Nephron progenitor cell (in vitro differentiated cells): ENCODE measurements at regions not wholly inside any gene's neighbourhood (a gene's known extent, or its start where the extent isn't known, plus 50 kb on each side); places are given as distances from the start of the nearest gene placed in this dataset.
A peak's percentile ranks its signal among the peaks of the same experiment; 100 is the strongest.

Experiments
- DNase-seq: peaks from one replicate; pipeline ENCODE4 v3.0.0; 2021
- H3K27ac Mint-ChIP-seq: 2 replicates; pipeline ENCODE4 v1.8.0; 2021; ENCODE audit warnings: mild to moderate bottlenecking, moderate library complexity, mixed read lengths
- H3K27me3 Mint-ChIP-seq: 2 replicates; pipeline ENCODE4 v1.8.0; 2021; ENCODE audit warnings: mild to moderate bottlenecking, low read depth, mixed read lengths; ENCODE audit not compliant: poor library complexity
- H3K36me3 Mint-ChIP-seq: 2 replicates; pipeline ENCODE4 v1.8.0; 2021; ENCODE audit warnings: low read depth, mixed read lengths
- H3K4me1 Mint-ChIP-seq: 2 replicates; pipeline ENCODE4 v1.8.0; 2021; ENCODE audit warnings: mixed read lengths
- H3K4me3 Mint-ChIP-seq: 2 replicates; pipeline ENCODE4 v1.8.0; 2021; ENCODE audit warnings: mild to moderate bottlenecking, moderate library complexity, mixed read lengths
- H3K9me3 Mint-ChIP-seq: 2 replicates; pipeline ENCODE4 v1.8.0; 2021; ENCODE audit warnings: mild to moderate bottlenecking, moderate library complexity, mixed read lengths
- TF ChIP-seq, protein P1 (sequence below): fragments of 200-600 bp; sonication (generic); IDR thresholded peaks from 2 replicates; pipeline ENCODE4 v1.5.0; 2021; ENCODE audit warnings: antibody characterized with exemption

DNA sequence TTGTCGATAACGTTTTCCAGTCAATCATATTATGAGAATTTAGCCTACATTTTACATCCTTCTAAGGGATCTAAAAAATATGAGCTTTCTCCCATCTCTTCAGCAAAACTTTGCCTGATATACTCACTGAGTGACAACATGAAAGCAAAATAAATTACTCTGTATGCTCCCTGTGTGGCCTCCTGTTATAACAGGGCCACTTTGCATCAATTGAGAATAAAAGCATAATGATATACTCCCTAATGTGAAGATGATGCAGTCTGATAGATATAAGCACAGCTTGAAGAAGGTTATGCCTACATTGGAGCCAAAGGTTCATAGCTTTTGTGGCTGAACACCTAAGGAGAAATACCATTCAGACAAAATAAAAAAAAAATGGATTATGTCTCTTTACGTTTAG, 561.3 kb upstream of the ZNF717 start:
- TF ChIP-seq, protein P1, sequence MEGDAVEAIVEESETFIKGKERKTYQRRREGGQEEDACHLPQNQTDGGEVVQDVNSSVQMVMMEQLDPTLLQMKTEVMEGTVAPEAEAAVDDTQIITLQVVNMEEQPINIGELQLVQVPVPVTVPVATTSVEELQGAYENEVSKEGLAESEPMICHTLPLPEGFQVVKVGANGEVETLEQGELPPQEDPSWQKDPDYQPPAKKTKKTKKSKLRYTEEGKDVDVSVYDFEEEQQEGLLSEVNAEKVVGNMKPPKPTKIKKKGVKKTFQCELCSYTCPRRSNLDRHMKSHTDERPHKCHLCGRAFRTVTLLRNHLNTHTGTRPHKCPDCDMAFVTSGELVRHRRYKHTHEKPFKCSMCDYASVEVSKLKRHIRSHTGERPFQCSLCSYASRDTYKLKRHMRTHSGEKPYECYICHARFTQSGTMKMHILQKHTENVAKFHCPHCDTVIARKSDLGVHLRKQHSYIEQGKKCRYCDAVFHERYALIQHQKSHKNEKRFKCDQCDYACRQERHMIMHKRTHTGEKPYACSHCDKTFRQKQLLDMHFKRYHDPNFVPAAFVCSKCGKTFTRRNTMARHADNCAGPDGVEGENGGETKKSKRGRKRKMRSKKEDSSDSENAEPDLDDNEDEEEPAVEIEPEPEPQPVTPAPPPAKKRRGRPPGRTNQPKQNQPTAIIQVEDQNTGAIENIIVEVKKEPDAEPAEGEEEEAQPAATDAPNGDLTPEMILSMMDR = no peak
- no peak for DNase-seq
- H3K4me1 Mint-ChIP-seq = peaks cover 4% of the 10 kb centered on the region
- H3K9me3 Mint-ChIP-seq = no peaks in the 10 kb centered on the region
- no peak overlapping the region for H3K4me3 Mint-ChIP-seq
- no peak overlapping the region for H3K27ac Mint-ChIP-seq
- H3K36me3 Mint-ChIP-seq = no peaks in the 10 kb centered on the region
- H3K27me3 Mint-ChIP-seq = no peaks in the 10 kb centered on the region

GRCh38 chr3:76349715-76350480, 564.5 kb upstream of the ZNF717 start:
- no peak overlapping the region for H3K4me3 Mint-ChIP-seq
- H3K27me3 Mint-ChIP-seq = no peaks in the 10 kb centered on the region
- TF ChIP-seq, protein P1 = no peak
- H3K36me3 Mint-ChIP-seq = no peaks in the 10 kb centered on the region
- DNase-seq = no peak
- no peaks in the 10 kb centered on the region for H3K9me3 Mint-ChIP-seq
- H3K4me1 Mint-ChIP-seq = peaks cover 4% of the 10 kb centered on the region
- no peak overlapping the region for H3K27ac Mint-ChIP-seq

- Mint-ChIP-seq H3K4me1 (no peaks in the 10 kb centered on the region), H3K27me3 (no peaks in the 10 kb centered on the region), H3K36me3 (no peaks in the 10 kb centered on the region), H3K27ac (no peak overlapping the region), H3K4me3 (no peak overlapping the region), H3K9me3 (no peaks in the 10 kb centered on the region)
- no peak for DNase-seq
- TF ChIP-seq, protein P1 = no peak
These were observed 566.7 kb upstream of the ZNF717 start for GRCh38 chr3:76352051-76352450.

DNA sequence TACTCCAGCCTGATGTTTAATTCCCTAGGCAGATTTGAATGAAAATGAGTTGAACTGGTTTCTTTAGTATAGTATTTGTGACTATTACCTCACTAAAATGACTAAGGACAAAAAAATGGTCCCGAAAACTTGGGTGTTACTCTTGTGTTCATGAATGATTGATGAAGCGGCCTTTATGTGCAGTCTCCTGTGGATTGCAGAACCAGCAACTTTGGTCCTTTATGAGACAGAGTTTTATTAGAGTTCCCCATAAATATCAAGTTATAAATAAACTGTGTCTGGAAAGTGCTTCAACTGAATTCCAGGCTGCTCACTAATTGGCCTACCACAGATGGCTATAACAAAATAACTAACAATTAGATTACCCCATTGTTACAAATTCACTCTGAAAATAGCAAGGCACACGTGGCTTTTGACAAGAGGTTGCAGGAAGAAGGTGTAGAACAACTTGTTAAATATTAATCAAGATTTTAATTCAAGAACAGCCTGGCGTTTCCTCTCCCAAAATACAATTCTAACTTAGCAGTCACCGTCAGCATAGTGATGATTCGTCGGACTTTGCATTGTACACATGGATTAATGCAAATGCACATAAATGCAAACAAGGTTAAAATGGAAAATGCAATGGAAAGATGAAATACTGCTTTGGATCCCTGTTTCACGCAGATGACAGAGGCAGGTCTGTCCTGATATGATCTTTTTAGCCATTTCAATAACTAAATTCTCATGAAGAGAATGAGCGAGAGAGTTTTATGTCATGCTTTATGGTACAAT, 567.3 kb upstream of the ZNF717 start:
- DNase-seq = no peak
- Mint-ChIP-seq H3K36me3 (no peaks in the 10 kb centered on the region), H3K27ac (peak overlapping the region; percentile 26), H3K27me3 (no peaks in the 10 kb centered on the region), H3K4me1 (no peaks in the 10 kb centered on the region), H3K9me3 (no peaks in the 10 kb centered on the region), H3K4me3 (no peak overlapping the region)
- TF ChIP-seq, protein P1 = no peak

- TF ChIP-seq, protein P1 = no peak
- Mint-ChIP-seq H3K4me3 (no peak overlapping the region), H3K4me1 (no peaks in the 10 kb centered on the region), H3K27me3 (no peaks in the 10 kb centered on the region), H3K27ac (no peak overlapping the region), H3K36me3 (no peaks in the 10 kb centered on the region), H3K9me3 (no peaks in the 10 kb centered on the region)
- DNase-seq = no peak
These were observed 568.3 kb upstream of the ZNF717 start for GRCh38 chr3:76353683-76354082.
